COLO829 (cell line): ENCODE measurements at regions not wholly inside any gene's neighbourhood (a gene's known extent, or its start where the extent isn't known, plus 50 kb on each side); places are given as distances from the start of the nearest gene placed in this dataset.

Source experiments
- DNase-seq: peaks from one replicate; pipeline ENCODE4 v3.0.0; 2012; ENCODE audit warnings: low spot score

DNA sequence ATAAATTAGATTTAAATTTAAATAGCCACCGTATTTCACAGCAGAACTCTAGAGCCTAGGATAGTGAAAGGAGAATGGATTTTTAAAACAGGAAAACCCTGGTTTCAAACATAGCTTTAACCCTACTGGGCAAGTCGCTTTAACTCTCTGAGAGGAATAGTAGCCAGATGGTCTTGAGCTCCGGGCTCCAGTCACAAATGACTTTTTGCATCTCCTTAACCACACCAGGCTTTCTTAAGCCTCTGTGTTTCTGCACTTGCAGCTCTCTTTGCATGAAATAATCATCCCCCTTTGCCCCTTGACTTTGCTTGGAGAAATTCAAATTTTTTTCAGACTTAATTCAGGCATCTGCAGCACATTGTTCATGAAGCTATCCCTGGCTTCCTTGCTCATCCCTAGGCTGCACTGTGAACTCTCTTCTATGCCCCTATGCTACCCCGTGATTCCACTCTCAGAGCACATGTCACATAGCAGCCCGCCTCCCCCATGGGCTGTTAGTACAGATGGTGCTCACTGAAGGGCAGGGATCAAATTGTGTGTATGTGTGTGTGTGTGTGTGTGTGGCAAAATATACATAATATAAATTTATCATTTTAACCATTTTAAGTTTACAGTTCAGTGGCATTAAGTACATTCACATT lies 68.8 kb upstream of the DAB1 start:
- DNase-seq, result no peak

DNA sequence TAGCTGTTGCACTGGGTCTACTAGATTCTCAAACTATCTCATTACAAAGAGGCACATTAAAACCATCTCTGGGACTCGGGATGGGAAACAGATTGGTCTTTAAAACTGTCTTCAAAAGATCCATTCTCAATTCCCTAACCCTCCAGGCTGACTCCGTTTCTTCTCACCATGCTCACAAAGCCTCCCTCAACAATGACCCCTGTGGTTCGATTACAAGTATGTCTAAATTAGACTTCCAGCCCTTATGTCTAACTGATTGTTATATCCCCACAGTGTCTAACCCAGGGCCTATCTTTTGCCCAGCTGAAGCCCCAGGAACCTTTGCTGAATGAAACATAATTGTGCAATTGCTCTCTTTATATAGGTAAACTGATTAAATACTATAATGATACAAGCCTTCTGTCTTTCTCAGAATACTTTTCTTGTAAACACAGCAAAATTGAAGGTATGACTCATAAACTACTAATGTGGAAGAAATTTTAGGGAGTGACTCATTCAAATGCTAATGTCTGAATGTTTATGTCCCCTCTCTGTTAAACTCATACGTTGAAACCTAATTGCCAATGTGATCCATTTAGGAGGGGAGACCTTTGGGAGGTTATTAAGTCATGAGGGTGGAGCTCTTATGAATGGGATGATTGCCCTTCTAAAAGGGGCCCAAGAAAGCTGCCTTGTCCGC lies 65.6 kb upstream of the DAB1 start:
- peak; percentile 58 for DNase-seq

DNA sequence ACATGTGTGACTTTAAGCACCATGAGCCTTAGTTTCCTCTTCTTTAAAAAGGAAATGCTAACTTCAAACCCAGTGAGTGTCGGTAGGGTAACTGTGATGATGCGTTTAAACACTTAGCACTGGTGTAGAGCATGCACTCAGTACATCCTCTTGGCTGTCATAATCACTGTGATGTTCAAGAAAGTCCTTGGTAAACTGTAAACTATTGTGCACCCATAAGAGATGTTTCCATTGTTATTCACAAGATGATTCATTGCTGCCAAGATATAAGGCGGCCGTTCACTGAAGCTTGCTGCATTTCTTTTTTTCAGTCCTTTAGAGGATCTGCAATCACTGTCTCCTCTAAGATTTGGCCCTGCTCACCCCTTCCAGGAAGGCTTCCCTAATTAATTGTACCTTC lies 61.8 kb upstream of the DAB1 start:
- peak; percentile 44 for DNase-seq

DNA sequence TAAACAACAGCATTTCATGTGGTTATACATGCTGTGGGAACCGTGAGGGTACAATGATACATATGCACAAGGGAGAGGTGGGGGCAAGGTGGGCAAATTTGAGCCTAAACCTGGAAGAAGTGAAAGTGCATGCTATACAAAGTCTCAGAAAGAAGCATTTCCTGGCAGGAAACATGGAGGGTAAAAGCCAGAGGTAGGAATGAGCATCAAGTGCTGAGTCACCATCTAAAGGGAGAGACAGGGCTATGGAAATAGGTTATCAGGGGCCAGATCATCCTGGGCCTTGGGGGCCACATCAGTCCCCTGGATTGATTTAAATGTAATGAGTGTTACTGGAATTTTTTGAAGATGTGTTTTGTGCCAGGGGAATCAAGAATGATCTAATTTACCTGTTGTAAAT lies 60.1 kb upstream of the DAB1 start:
- DNase-seq, result no peak

DNA sequence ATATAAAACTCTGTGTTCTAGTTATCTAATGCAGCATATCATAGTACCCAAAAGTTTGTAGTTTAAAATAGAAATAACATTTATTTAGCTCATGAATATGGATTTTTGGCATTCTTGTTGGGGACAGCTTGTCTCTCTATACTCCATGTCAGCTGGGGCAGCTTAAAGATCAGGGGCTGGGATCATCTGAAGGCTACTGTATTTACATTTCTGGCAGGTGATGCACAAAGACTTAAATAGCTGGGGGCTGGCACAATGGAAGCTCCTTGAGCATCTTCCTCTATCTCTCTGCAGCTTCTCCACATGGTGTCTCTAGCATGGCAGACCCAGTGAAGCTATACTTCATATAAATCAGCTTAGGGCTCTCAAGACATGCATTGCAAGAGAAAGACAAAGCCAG lies 55.6 kb upstream of the DAB1 start:
- no peak for DNase-seq

DNA sequence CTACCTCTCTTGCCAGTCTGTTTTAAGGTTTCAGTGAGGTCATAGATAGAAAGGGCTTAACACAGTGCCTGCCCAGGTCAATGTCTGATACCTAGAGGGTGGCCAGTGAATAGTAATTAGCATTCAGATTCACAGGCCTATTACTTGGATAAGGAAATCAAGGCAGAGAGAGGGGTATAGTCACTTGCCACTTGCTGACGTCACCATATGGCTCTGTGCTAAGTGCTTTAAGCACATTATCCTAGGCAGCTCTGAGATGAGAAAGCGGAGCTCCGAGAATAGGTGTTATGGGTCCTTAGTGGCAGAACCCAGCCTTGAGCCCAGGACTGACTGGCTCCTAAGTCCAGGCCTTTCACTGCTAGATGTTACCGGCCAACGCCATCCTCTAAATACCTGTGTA lies 51.5 kb upstream of the DAB1 start:
- no peak for DNase-seq

DNA sequence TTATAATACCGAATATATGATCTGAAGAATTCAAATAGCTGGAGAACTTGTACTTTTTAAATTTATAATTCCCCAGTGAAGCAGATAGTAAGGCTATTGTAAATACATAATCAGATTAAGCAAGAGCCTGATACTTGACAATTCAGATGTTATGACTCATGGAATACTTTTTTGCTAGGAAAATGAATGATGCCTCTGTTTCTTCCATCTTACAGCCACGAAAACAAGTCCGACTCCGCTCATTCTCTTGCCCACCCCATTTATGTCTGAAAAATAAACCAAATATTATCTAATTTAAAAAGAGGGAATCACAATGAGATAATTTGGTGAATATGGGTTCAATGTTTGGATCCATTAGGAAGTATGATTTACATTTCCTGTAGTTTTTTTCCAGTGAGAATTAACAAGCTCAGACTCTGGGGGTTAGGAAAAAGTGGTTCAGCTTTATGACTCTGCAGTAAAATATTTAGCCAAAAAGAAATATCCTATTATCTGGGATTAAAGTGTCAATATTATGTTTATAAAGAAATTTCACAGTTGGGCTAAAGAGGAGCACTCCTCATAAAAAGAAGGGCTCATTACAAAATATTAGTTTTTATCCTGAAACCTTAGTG lies 50.4 kb upstream of the DAB1 start:
- DNase-seq, result peak; percentile 76
